CD4-positive, alpha-beta T cell treated with Interleukin-4 for 1 hour (primary cell): ENCODE measurements at regions not wholly inside any gene's neighbourhood (a gene's known extent, or its start where the extent isn't known, plus 50 kb on each side); places are given as distances from the start of the nearest gene placed in this dataset.

Experiments
- DNase-seq, 2 donors: peaks; one replicate each; pipeline ENCODE4 v3.0.0-alpha.2; 2020 to 2022

GRCh38 chr18:65547046-65547445, 203.8 kb upstream of the CDH7 start:
- DNase-seq, result no peak

- no peak for DNase-seq
Observed at GRCh38 chr18:65544701-65545100, 206.1 kb upstream of the CDH7 start.

- DNase-seq, result no peak
Observed at GRCh38 chr18:65527879-65528633, 222.8 kb upstream of the CDH7 start.

GRCh38 chr18:65526099-65526498, 224.7 kb upstream of the CDH7 start:
- no peak for DNase-seq

GRCh38 chr18:65523461-65523860, 227.4 kb upstream of the CDH7 start:
- no peak for DNase-seq

- DNase-seq, result no peak
Observed at GRCh38 chr18:65522907-65523306, 227.9 kb upstream of the CDH7 start.

GRCh38 chr18:65516209-65516608, 234.6 kb upstream of the CDH7 start:
- DNase-seq, result no peak

- no peak for DNase-seq
Observed at GRCh38 chr18:65498605-65499004, 252.2 kb upstream of the CDH7 start.

GRCh38 chr18:65487569-65487968, 263.2 kb upstream of the CDH7 start:
- DNase-seq, result no peak

- no peak for DNase-seq
Observed at GRCh38 chr18:65477455-65477854, 273.4 kb upstream of the CDH7 start.

- no peak for DNase-seq
Observed at GRCh38 chr18:65468881-65469280, 281.9 kb upstream of the CDH7 start.

GRCh38 chr18:65464361-65464760, 286.5 kb upstream of the CDH7 start:
- DNase-seq, result no peak

- no peak for DNase-seq
Observed at GRCh38 chr18:65459741-65460140, 291.1 kb upstream of the CDH7 start.

GRCh38 chr18:65458871-65459270, 291.9 kb upstream of the CDH7 start:
- no peak for DNase-seq

GRCh38 chr18:65439188-65439587, 311.6 kb upstream of the CDH7 start:
- DNase-seq, result no peak

- no peak for DNase-seq
Observed at GRCh38 chr18:65436430-65436829, 314.4 kb upstream of the CDH7 start.

- DNase-seq, result no peak
Observed at GRCh38 chr18:65435534-65435933, 315.3 kb upstream of the CDH7 start.

- DNase-seq, result no peak
Observed at GRCh38 chr18:65429601-65430000, 321.2 kb upstream of the CDH7 start.

- DNase-seq, result no peak
Observed at GRCh38 chr18:65425366-65425765, 325.4 kb upstream of the CDH7 start.

GRCh38 chr18:65423776-65424175, 327.0 kb upstream of the CDH7 start:
- DNase-seq, result no peak

GRCh38 chr18:65422544-65423136, 328.2 kb upstream of the CDH7 start:
- DNase-seq, result no peak

- no peak for DNase-seq
Observed at GRCh38 chr18:65415098-65415497, 335.7 kb upstream of the CDH7 start.

GRCh38 chr18:65414501-65414900, 336.3 kb upstream of the CDH7 start:
- DNase-seq, result no peak

- no peak for DNase-seq
Observed at GRCh38 chr18:65411061-65411460, 339.8 kb upstream of the CDH7 start.

GRCh38 chr18:65409261-65409660, 341.6 kb upstream of the CDH7 start:
- DNase-seq, result no peak
